SIG-M5 treated with dmso at 0.1 percent for 504 hours (cell line): ENCODE measurements at regions not wholly inside any gene's neighbourhood (a gene's known extent, or its start where the extent isn't known, plus 50 kb on each side); places are given as distances from the start of the nearest gene placed in this dataset.

ENCODE experiments used
- DNase-seq: peaks from one replicate; lab custom pipeline; 2025; ENCODE audit not compliant: unreplicated experiment; lab: John Stamatoyannopoulos, UW

DNA sequence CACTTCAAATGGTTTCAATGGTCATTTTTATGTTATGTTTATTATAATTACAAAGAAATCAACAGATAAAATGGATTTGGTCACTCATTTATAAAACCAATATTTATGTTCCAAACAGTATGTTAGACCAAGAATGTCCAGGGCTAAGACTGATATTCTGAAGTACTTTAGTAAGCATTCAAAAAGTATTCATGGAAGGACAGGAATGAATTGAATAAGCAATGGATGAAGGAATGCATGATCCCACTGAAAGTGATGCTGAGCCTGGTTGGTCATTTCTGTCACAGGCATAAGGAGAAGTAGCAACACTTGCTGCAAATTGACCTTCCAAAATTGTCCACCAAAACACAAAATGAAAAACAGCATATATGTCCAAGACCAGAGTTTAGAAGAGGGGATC, 189.0 kb upstream of the CELF2 start:
- no peak for DNase-seq

DNA sequence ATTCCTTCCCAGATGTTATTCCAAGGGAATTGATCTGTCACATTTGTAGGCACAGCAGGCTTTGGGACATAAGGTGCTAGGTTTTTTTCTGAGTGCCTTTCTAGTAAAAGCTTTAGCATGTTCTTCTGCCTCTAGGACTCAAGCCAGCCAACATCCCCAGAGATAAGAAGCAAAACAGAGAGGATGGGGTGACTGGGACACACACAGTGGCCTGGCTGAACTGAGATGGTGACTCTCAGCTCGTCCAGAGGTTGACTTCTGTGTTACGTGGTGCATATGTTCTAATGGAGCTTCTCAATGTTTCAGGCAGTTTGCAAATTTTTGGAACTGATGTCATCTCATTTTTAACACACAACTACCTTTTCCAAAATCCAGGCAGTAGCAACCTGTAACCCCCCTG, 188.1 kb upstream of the CELF2 start:
- DNase-seq: no peak

DNA sequence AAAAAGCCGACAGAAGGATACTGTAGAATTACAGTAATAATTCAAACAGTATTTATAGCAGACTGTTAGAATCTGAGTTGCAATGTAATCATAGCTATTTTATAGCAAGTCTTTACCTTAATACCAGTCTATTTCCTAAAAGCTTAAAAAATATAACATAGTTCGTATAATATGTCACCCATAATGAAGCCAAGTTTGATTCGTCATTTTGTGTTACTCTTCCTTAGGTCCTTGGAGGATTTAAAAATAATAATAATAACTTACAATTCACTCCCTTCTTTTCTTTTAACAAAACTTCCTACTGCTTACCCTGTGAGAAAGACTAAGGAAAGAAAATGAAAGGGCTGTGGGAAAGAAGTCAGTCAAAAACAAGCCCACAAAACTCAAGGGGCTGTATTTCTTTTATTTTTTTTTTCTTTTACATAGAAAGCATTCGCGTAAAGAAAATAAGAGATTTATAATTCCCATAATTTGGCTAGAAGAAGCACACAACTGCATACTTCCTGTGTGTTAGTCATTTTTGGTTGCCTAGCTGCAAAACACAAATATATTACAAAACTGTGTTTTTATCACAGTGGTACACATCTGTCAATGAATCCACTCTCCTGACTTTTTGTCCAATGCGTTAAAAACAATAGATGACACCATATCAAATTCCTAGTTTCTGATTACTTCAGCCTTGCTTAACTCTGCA, 187.2 kb upstream of the CELF2 start:
- DNase-seq: no peak

DNA sequence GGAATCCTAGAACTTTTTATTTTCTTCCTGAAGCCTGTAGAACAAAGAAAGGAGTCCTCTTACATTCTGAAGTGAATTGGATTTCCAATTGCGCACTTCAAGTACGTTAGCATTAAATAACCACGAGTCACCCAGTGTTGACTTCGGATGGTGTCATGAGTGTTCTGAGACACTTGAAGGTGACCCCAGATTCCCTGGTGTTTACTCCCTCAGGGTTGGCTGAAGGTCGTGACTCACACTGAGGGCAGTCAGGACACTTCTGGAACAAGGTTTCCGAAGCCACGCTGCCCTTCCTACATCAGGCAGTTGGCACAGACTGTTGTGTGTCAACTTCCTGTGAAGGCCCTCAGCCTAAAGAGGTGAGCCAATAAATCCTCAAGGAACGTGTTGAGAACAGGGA, 186.6 kb upstream of the CELF2 start:
- DNase-seq: no peak

DNA sequence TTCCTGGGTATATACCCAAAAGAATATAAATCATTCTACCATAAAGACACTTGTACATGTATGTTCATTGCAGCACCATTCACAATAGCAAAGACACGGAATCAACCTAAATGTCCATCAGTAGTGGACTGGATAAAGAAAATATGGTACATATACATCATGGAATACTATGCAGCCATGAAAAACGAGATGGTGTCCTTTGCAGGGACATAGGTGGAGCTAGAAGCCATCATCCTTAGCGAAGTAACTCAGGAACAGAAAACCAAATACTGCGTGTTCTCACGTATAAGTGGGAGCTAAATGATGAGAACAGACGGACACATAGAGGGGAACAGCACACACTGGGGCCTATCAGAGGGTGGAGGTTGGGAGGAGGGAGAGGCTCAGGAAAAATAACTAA, 183.7 kb upstream of the CELF2 start:
- DNase-seq: no peak

DNA sequence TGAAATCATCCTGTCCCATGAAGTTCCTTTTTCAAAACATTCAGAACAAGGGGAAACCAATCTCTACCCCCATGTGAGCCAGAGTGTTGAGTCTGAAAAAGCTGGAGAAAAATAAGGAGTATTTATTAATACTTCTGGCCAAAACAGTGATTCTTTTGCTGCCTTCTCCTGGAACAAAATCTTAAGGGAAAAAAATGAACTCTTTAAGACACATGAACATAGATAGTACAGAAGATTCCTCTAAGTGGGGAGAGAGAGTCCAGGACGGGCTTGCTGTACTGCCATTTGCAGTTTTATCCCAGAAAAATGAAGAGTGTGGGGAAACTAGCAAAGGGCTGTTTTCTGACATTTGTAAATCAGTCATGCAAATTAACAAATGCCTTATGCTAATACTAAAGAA, 173.4 kb upstream of the CELF2 start:
- DNase-seq: no peak

DNA sequence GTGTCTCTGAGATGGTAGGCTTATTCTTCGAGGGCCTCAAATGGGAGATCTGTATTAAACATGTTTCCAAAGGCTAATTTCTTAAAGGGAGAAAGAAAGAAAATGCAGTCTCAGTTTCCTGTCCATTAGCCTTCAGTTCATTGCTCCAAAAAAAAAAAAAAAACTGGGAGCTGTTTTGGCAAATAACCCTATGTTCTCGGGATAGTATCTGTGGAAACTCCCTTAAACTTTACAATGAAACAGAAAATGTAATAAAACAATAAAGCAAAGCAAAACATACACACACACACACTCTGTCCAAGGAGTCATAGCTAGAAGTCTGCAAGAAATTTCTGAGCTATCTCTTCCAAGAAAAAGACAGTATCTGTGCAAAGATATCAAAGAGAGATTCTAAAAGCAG, 172.5 kb upstream of the CELF2 start:
- DNase-seq: no peak

DNA sequence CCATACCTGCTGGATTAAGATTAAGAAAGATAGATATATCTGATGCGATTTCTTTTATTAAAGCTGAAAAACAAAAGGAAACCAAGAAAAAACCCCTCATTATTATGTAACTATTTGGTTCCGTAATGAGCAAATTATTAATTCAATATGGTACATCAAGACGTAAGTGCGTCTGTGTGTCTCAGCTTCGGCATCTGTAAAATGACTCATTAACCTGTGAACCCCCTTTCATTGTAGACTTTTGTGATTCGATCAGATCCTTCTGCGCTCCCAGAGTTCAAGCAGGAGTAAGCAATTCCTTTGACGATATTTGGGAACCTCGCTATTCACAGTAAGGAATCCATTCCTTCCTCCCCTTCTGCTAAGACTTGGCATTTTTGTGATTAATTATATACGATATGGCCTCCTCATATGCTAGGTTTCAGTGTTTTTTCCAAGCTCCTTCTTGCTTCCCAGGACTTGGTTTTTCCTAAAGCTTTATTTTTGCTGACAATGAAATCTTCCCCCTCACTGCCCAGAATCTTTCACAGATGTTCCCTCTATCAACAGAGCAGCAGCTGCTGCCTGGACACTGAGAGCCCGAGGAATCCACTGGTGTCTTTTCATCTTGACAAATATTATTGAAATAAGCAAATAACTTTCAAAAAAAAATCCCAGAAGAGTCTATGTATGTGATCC, 171.7 kb upstream of the CELF2 start:
- no peak for DNase-seq

DNA sequence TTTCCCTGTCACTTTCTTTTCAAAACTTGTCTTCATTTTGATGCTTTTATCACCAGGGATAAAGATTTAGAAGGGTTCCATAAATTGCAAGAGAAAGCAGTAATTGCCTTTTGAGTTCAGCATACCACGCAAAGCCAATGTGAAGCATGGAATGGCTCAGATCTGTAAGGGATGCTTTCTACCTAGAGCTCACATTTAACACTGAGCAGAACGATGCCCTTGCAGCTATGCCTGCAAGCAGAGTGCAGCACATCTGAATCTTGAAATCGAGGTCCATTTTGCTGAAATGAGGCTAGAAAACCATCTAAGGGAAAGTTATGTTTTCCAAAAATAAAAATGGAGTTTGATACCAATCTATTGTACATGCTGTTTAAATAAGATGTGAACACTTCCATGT, 171.2 kb upstream of the CELF2 start:
- no peak for DNase-seq

DNA sequence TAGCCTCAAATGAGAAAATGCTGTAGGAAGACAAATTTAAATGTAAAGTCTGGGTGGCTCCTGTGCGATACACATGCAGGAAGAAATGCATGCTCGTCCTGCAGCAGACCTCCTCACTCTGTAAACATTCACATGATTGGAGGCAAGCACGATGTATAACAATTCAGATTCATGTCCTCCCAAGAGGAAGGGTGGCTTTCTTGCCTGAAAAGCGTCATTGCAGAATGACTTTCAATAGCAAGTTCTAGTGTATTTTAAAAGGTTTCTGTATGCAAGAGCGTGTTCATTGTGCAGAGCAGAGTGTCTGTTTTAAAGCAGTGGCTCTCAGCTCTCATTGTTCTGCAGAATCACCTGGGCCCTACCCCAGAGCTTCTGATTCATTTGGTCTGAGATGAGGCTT, 170.3 kb upstream of the CELF2 start:
- DNase-seq: no peak

DNA sequence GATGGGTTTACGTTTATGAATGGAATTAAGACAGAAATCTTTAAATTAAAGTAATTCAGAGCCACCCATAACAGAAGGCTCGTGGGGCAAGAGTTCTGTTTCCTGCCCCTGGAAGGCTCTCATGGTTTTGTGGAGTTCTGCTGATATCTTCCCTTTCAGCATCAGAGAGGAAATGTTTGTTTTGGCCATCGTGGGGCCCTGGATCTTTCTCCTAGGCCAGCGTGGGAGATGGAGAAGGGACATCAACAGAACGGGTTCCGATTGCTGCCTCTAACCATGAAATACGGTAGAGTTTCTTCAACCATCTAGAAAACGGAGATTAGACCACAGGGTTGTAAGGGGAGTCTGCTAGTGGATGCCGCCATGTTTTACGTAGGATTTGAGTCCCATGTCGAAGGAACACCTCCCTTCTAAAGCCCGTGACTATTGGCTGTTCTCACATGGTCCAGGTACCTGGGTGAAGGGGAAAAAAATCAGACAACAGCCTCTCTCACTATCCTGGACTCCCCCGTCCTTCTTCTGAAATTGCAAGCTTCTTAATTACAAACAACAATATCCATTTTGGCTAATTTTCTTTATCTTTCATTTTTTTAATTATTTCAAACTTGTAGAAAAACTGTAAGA, 169.1 kb upstream of the CELF2 start:
- no peak for DNase-seq

DNA sequence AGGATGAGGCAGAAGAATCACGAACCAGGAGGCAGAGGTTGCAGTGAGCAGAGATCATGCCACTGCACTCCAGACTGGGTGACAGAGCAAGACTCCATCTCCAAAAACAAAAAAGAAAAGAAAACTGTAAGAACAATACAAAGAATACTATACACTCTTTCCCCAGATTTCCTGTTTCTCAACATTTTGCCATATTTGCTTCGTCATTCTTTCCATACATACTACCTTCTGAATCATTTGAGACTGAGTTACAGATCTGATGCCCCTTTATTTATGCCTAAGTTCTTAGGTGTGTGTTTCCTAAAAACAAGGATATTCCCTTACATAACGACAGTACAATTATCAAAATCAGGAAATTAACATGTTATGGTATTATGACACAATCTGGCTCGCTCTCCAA, 168.4 kb upstream of the CELF2 start:
- no peak for DNase-seq

DNA sequence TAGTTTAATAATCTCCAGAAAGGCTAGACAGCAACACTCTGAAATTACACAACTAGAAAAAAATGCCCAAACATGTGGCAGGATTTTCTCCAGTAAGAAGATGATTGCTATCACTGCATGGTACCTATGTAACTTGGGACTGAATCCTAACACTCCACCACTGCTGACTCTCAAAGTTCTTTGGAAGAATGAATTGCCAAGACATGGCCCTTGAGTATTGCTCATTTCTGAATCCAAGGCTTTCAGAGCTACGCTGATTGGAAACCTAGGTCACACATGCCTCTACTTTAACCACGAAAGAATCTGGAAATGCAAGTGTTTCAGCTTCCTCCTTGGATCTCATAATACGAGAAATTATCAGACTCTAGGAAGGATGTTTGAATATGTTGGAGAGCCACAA, 167.5 kb upstream of the CELF2 start:
- DNase-seq: no peak

DNA sequence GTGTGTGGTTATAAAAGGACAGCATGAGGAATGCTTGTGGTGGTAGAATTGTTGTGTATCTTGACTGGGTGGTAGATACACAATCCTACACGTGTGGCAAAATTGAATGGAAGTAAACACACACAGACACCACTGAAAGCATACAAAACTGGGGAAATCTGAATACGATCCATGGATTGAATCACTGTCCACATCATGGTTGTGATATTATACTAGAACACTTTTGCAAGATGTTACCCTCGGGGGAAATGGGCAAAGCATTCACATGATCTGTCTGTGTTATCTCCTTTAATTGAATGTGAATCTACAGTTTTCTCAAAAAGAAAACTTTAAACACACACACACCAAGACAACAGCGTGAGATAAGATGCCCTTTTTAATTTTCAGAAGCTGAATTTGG, 165.2 kb upstream of the CELF2 start:
- DNase-seq: no peak

DNA sequence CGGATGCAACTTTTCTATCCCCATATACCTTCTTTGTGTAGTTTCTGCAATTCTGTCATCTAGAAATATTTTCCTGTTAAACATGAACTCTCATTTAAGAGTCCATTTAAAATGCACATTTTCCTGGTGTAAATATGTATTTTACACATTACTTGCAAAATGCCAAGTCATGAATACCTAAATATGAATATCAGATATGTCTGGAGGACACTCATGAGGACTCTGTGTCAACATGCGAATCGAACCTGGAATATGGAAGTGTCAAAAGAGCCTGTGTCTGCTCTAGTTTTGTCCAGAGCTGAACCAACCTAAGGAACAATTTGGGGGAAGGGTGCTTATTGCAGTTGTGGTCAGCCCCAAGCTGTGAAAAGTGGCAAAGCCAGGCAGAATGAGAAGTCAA, 163.7 kb upstream of the CELF2 start:
- DNase-seq: no peak

DNA sequence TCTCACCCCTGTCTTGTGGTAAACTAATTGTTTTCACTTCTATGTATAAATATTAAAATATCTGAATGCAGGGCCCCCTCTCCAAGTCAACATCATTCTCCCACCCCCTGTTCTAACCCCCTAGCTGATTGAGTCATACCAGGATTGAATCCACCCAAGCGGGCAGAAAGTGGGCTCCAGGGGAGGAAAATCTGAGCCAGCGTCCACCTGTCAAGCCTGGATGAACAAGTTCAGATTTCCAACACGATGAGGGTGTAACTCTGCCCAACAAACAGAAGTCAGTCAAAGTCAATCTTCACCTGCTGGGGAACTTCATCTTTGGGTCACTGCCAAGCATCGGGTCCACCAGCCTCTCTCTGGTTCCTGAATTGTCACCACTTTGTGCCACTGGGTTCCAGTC, 162.9 kb upstream of the CELF2 start:
- no peak for DNase-seq

DNA sequence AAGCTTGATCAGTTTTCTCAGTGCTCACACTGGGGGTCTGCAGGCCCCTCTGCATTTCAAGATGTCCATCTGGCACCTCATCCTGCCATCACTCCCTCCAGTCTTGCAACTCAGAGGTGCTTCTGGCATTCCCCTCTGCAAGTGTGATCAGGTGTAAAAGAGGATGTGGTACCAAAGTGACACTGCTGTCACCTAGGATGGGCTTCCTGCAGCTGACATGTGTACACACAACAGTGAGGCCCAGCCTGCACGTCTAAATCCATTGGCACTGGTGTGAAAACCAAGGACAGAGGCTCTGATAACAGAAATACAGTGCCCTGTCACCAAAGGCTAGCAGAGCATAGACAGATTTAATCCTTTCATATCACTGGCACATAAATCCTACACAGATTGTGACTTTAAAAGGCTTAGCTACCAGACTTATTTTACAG, 162.5 kb upstream of the CELF2 start:
- no peak for DNase-seq

DNA sequence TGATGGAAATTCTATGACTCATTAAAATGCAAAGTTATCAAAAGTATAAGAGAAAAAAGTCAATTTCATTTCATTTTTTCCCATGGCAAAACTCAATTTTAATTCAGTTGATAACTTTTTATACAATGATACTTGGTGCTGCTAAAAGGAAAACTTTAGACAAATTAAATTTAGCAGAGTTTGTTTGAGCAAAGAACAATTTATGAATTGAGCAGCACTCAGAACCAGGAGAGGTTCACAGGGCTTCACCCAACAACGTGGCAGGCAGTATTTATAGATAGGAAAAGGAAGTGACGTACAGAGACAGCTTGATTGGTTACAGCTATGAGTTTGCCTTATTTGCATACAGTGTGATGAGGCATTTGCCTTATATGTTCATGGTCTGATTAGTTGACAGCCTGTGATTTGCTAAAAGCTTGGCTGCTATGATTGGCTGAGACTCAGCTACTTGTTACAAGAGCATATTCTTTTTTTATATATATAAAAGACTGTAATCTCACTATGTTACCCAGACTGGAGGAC, 157.2 kb upstream of the CELF2 start:
- no peak for DNase-seq

DNA sequence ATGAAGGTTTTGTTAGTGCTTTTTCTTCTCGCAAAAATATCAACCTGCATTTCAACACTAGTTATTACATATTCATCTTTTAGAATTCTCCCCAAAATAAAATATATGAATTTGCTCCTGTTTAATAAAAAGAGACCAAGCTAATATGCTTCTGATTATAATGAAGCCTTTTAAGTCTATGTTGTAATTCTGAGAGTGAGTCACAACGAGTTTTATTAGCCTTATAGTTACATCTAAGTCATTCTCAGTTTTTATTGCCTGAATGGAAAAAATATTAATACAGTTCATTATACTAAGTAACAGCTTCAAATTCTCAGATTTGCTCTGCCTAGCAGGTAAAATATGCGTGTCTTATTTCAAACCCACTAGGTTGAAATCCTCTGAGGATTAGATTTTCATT, 152.4 kb upstream of the CELF2 start:
- DNase-seq: no peak

DNA sequence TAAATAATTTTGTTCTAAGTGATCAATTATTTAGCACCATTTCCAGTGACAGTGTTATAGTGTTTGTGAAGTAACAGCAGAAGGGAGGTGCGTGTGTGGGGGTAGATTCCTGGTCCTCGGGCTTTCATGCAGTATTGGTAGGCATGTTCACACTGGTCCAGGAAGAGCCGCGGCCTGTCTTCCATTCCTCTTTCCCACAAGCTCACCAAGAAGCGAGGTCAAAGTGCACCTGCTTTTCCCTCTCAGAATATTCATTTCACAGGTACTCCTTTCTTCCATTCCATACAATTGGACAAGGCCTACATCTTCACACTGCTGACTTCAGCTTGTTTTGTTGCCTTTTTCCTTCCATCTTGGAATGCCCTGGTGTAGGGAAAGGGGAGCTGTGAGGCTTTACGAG, 151.8 kb upstream of the CELF2 start:
- no peak for DNase-seq

DNA sequence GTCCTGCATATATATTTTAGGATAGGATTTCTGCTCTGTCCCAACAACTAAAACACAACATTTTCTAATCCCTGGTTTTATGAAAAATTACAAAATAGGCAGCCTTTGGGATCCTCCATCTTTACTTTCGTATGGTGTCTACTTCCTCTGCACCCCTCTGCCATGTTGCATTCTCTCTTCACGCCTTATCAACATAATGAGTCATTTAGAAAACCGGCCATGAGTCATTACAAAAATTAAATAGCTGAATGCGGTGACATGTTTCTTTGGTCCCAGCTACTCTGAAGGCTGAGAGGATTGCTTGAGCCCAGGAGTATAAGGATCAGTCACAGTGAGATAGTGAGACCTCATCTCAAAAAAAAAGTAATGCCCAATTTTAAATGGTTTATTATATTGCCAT, 148.1 kb upstream of the CELF2 start:
- no peak for DNase-seq

DNA sequence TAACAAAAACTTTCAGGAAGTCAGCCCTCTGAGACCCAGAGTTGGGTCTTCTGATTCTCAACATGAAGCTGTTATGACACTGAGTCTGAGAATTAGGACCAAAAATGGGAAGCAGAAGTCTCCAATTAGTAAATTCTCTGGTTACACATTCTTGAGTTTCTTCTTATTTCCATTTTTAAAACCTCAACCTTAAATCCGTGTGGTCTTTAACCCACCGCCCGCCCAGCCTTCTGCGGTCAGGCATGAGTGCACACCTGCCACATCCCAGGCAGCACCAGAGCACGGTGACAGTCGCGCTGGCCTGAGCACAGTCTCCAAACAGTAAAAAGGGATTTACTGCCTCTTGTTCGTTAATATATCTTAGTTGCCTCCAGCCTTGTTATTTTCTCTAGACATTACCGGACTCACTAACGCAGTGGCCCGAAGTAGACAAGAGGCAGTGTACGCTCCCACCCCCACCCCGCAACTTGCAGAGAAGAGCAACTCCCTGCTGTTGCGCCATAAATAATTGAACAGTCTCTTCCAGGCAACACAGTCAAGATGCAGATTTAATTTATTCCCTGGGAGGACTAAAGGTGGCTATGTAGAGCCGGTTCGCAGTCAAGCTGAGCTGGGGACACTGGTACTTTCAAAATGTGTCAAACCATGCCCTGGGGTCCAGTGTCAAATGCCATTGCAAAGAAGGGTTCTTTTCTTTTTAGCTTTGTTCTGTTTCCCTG, 147.0 kb upstream of the CELF2 start:
- no peak for DNase-seq
